ENCODE measurements at regions not wholly inside any gene's neighbourhood (a gene's known extent, or its start where the extent isn't known, plus 50 kb on each side); places are given as distances from the start of the nearest gene placed in this dataset.

GRCh38 chr9:78146241-78146640, 89.6 kb upstream of the CEP78 start:
- no peak for TF ChIP-seq EP300 (IDR thresholded peaks at IDR 0.05)
- no peak for TF ChIP-seq POLR2AphosphoS5 (IDR thresholded peaks at IDR 0.05)
- TF ChIP-seq CTCF (IDR thresholded peaks at IDR 0.05): no peak
- no peak for TF ChIP-seq POLR2A (IDR thresholded peaks at IDR 0.05; ENCODE audit: low read depth)
